DND-41 (cell line): ENCODE measurements at regions not wholly inside any gene's neighbourhood (a gene's known extent, or its start where the extent isn't known, plus 50 kb on each side); places are given as distances from the start of the nearest gene placed in this dataset.

Source experiments
- ATAC-seq: fragments of 200-7000 bp; cut with Tn5 transposase; 3 replicates; pipeline ENCODE4 v1.9.1; 2021; ENCODE audit warnings: low read depth; ENCODE audit not compliant: insufficient read depth
- DNase-seq: peaks from one replicate; pipeline ENCODE4 v3.0.0-alpha.2; 2020
- H2AFZ ChIP-seq: 2 replicates; pipeline ENCODE4 v1.6.0; 2012; ENCODE audit warnings: low read depth, low read length
- H3K27ac ChIP-seq: 2 replicates; pipeline ENCODE4 v1.5.1; 2012; ENCODE audit warnings: low read length, inconsistent platforms
- H3K27me3 ChIP-seq: fragments of 200-600 bp; sonication (generic); 2 replicates; pipeline ENCODE4 v1.6.0; 2012; ENCODE audit warnings: low read length, mild to moderate bottlenecking, inconsistent platforms; ENCODE audit not compliant: insufficient read depth, poor library complexity
- H3K36me3 ChIP-seq: 2 replicates; pipeline ENCODE4 v1.5.1; 2012; ENCODE audit warnings: low read length, inconsistent platforms; ENCODE audit not compliant: insufficient read depth
- H3K4me1 ChIP-seq: 2 replicates; pipeline ENCODE4 v1.5.1; 2012; ENCODE audit warnings: mild to moderate bottlenecking, low read length; ENCODE audit not compliant: insufficient read depth
- H3K4me2 ChIP-seq: 2 replicates; pipeline ENCODE4 v1.6.0; 2012; ENCODE audit warnings: mild to moderate bottlenecking, moderate library complexity, low read length, inconsistent platforms; ENCODE audit not compliant: insufficient read depth
- H3K4me3 ChIP-seq, 2 experiments: fragments of 200-600 bp in 1 of 2; shearing (Covaris generic) in 1 of 2; 2 replicates each; pipeline ENCODE4 v1.5.1; 2012 to 2016; ENCODE audit warnings: inconsistent platforms in 2 of 2, low read length in 2 of 2, mild to moderate bottlenecking in 2 of 2, low read depth in 1 of 2, moderate library complexity in 1 of 2
- H3K79me2 ChIP-seq: 2 replicates; pipeline ENCODE4 v1.6.0; 2012; ENCODE audit warnings: low read length, inconsistent platforms; ENCODE audit not compliant: insufficient read depth
- H3K9ac ChIP-seq: 2 replicates; pipeline ENCODE4 v1.6.0; 2012; ENCODE audit warnings: low read depth, mild to moderate bottlenecking, inconsistent platforms, low read length, moderate library complexity
- H3K9me3 ChIP-seq: 2 replicates; pipeline ENCODE4 v1.5.1; 2012; ENCODE audit warnings: low read length, moderate library complexity, mild to moderate bottlenecking, inconsistent platforms; ENCODE audit not compliant: insufficient read depth, severe bottlenecking
- H4K20me1 ChIP-seq: 2 replicates; pipeline ENCODE4 v1.6.0; 2012; ENCODE audit warnings: low read length; ENCODE audit not compliant: insufficient read depth
- EZH2 ChIP-seq: IDR thresholded peaks from 3 replicates; pipeline ENCODE4 v1.6.1; 2012; ENCODE audit warnings: borderline replicate concordance, low read depth, mild to moderate bottlenecking, moderate library complexity, low read length, inconsistent platforms; ENCODE audit not compliant: severe bottlenecking
- TF ChIP-seq, protein P1 (sequence below): IDR thresholded peaks from 2 replicates; pipeline ENCODE4 v1.5.1; 2012; ENCODE audit warnings: borderline replicate concordance, low read length, moderate library complexity, mild to moderate bottlenecking; ENCODE audit not compliant: poor library complexity, severe bottlenecking; ENCODE audit errors: extremely low read depth

DNA sequence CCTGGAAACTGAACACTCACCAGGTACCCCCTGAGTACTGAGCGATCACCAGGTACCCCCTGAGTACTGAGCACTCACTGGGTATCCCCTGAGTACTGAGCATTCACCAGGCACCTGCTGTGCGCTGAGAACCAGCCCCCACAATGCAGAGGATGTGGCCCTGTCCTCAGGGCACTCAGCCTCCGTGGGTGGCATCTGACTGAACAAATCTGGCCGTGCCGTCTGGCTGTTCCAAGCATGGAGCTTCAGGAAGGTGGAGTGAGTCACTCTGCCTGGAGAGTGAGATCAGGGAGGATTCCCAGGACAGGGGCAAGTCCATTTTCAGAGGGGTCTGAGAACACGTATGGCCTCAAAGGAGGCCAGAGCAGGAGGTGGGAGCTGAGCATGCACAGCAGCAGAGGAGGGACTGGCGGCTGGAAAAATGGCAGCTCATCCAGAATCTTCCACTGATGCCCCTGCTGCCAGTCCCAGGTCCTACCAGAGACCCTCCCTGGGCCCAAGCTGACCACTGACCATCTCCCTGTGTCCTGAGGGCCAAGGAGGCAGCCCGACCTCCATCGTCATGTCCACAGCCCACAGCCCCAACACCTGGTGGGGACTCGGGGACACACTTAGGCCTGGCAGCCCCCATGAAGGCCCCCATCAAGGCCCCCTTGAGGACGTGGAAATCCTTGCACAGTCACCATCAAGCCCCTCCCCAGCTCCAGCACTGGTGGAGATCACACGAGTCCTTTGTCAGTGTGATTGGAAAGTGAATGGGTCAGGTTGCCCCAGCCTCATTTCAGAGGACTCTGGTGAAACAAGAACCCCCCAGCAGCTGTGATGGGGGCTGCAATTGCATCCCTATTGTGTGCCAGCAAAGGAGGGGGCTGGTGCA, 94.1 kb downstream of the HMX1 start:
- H3K9ac ChIP-seq = no peak overlapping the region

DNA sequence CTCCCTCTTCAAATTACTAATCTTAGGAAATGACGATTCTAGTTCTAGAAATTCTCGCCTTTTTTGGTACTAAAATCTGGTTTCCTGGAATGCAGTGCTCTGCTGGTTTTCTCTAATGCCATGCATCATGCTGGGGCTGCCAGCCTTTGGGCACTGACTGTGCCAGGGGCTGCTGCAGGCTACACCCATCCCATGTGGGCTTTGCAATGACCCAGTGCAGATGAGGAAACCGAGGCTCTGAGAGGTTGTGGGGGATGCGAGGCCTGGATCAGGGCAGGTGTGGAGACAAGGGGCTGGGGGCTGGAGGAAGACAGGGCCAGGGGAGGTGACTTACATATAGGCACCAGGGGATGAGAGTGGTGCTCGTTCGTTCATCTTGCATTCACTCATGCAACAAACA, 95.3 kb downstream of the HMX1 start:
- H3K9me3 ChIP-seq = no peaks in the 10 kb centered on the region
- H3K4me1 ChIP-seq = no peaks in the 10 kb centered on the region
- TF ChIP-seq EZH2 = no peak
- TF ChIP-seq, protein P1, sequence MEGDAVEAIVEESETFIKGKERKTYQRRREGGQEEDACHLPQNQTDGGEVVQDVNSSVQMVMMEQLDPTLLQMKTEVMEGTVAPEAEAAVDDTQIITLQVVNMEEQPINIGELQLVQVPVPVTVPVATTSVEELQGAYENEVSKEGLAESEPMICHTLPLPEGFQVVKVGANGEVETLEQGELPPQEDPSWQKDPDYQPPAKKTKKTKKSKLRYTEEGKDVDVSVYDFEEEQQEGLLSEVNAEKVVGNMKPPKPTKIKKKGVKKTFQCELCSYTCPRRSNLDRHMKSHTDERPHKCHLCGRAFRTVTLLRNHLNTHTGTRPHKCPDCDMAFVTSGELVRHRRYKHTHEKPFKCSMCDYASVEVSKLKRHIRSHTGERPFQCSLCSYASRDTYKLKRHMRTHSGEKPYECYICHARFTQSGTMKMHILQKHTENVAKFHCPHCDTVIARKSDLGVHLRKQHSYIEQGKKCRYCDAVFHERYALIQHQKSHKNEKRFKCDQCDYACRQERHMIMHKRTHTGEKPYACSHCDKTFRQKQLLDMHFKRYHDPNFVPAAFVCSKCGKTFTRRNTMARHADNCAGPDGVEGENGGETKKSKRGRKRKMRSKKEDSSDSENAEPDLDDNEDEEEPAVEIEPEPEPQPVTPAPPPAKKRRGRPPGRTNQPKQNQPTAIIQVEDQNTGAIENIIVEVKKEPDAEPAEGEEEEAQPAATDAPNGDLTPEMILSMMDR = no peak
- H3K27me3 ChIP-seq = no peaks in the 10 kb centered on the region
- no peak overlapping the region for H3K4me2 ChIP-seq
- no peak overlapping the region for H3K27ac ChIP-seq
- H3K4me3 ChIP-seq = no peak overlapping the region
- no peaks in the 10 kb centered on the region for H3K79me2 ChIP-seq
- no peak overlapping the region for H3K9ac ChIP-seq
- no peak overlapping the region for H2AFZ ChIP-seq
- no peak for ATAC-seq
- no peaks in the 10 kb centered on the region; the same call in 1 of the 2 replicates for H4K20me1 ChIP-seq
- no peaks in the 10 kb centered on the region for H3K36me3 ChIP-seq
- no peak for DNase-seq

More for the DNA sequence above, 94.1 kb downstream of the HMX1 start:
- Histone ChIP-seq H3K36me3 (no peaks in the 10 kb centered on the region), H2AFZ (no peak overlapping the region), H3K4me2 (no peak overlapping the region), H3K4me3 (no peak overlapping the region), H4K20me1 (no peaks in the 10 kb centered on the region; the same call in 1 of the 2 replicates), H3K79me2 (no peaks in the 10 kb centered on the region), H3K27me3 (no peaks in the 10 kb centered on the region), H3K27ac (no peak overlapping the region), H3K4me1 (no peaks in the 10 kb centered on the region), H3K9me3 (no peaks in the 10 kb centered on the region)
- no peak for DNase-seq
- ATAC-seq = no peak
- no peak for TF ChIP-seq EZH2
- TF ChIP-seq, protein P1 = no peak

DNA sequence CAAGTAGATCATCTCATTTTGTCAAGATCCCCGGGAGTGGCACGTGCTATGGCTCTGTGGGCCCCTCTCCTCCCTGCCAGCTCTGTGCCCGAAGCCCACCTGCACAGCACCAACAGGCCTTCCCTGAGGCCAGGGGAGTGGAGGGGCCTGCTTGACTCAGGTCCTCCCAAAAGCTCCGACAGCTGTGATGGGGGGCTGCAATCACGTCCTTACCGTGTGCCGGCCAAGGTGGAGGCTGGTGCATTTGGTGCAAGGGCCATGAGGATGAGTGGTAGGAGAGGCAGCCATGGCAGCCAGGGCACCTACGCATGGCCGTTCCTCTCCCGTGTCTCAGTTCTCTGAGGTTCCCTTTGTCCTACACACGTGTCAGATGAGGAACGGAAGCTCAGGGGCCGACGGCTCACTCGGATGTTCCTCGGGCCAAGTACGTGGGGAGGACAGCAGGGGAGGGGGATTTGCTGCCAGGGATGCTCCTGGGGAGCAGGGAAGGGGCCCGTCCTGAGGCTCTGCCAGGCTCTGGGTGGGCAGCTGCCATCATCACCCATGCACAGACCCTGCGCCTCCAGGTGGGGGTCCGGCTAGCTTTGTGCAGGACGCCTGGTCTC, 95.8 kb downstream of the HMX1 start:
- Histone ChIP-seq H3K4me2 (no peak overlapping the region), H3K9me3 (no peaks in the 10 kb centered on the region), H3K4me3 (no peak overlapping the region), H3K4me1 (no peaks in the 10 kb centered on the region), H3K36me3 (no peaks in the 10 kb centered on the region), H3K27me3 (no peaks in the 10 kb centered on the region), H4K20me1 (no peaks in the 10 kb centered on the region; the same call in 1 of the 2 replicates), H2AFZ (no peak overlapping the region), H3K27ac (no peak overlapping the region), H3K79me2 (no peaks in the 10 kb centered on the region), H3K9ac (no peak overlapping the region)
- DNase-seq (no peak), ATAC-seq (no peak)
- TF ChIP-seq EZH2 = no peak
- TF ChIP-seq, protein P1 = no peak
